ENCODE measurements at regions not wholly inside any gene's neighbourhood (a gene's known extent, or its start where the extent isn't known, plus 50 kb on each side); places are given as distances from the start of the nearest gene placed in this dataset.
"Not testable (repeated sequence)": the region's sequence is repeated elsewhere in the genome, so short reads cannot be mapped to it uniquely, and the experiment has no call there.

DNA sequence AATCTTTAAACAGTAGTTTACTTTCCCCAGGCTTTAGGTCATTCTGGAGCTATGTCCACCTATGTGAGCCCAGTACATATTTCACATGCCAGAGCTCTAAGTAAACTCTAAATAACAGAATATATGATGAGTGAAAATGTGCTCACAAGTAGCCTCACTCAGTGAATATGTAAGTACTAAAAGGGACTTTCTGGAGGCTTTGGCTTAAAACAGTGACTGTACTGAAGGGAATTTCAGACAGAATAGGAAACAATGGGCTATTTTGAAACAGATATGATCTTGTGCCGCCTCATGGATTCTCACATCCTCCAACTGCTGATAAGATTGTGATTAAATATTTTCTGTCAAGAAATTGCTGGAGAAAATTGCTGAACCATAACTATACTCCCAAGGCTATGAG, 747.9 kb downstream of the SOCS6 start:
- FAIRE-seq: no peak
- no peak for DNase-seq (ENCODE audit: insufficient read length, low spot score)

DNA sequence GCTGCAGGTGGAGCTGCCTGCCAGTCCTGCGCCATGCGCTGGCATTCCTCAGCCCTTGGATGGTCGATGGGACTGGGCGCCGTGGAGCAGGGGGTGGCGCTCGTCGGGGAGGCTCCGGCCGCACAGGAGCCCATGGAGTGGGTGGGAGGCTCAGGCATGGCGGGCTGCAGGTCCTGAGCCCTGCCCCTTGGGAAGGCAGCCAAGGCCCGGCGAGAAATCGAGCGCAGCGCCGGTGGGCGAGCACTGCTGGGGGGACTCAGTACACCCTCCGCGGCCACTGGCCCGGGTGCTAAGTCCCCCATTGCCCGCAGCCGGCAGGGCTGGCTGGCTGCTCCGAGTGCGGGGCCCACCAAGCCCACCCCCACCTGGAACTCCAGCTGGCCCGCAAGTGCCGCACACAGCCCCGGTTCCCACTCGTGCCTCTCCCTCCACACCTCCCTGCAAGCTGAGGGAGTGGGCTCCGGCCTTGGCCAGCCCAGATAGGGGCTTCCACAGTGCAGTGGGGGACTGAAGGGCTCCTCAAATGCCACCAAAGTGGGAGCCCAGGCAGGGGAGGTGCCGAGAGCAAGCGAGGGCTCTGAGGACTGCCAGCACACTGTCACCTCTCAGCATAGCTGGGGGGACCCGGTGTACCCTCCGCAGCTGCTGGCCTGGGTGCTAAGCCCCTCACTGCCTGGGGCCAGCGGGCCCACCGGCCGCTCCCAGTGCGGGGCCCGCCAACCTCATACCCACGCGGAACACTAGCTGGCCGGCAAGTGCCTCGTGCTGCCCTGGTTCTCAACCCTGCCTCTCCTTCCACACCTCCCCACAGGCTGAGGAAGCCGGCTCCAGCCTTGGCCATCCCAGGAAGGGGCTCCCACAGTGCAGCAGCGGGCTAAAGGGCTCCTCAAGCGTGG, 742.7 kb downstream of the SOCS6 start:
- FAIRE-seq: not testable (repeated sequence)

DNA sequence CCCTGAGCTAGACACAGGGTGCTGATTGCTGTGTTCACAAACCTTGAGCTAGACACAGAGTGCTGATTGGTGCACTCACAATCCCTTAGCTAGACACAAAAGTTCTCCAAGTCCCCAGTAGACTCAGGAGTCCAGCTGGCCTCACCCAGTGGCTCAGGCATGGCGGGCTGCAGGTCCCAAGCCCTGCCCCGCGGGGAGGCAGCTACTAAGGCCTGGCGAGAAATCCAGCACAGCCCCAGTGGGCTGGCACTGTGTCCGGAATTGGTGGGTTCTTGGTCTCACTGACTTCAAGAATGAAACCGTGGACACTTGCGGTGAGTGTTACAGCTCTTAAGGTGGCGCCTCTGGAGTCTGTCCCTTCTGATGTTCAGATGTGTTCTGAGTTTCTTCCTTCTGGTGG, 741.2 kb downstream of the SOCS6 start:
- DNase-seq (ENCODE audit: insufficient read length, low spot score); FAIRE-seq: not testable (repeated sequence)

More for the DNA sequence above, 742.7 kb downstream of the SOCS6 start:
- DNase-seq (ENCODE audit: insufficient read length, low spot score): not testable (repeated sequence)

DNA sequence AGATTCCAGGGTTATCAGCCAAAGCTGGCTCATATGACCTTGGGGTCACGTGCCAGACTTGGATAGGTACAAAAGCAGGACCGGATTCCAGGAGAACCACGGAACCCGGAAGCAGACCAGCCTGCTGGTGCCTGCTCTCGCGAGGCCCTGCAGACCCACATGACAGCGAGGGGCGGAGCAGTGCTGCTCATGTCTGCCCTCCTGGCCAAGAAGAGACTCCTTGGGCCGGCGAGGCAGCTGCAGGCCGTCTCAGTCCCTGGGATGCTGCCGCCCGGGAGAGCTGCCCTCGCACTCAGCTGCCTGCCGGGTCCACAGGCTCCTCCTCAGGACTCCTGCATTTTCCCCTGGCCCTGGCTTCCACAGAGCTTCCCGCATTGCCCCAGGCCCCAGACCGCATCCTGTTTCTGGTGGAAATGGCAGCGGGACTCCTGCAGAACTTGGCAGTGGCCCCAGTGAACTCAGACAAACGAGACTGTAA, 739.5 kb downstream of the SOCS6 start:
- FAIRE-seq (no peak), DNase-seq (ENCODE audit: insufficient read length, low spot score) (no peak)

DNA sequence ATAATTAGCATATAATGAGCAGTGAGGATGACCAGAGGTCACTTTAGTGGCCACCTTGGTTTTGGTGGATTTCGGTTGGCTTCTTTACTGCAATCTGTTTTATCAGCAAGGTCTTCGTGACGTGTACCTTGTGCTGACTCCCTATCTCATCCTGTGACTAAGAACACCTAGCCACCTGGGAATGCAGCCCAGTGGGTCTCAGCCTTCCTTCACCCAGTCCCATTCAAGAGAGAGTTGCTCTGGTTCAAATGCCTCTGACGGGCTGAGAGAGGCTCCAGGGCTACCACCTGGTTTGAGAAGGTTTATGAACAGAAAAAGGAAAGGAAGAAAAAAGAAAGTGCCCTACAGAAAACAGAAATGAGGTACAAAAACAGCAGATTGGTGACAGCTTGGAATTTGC, 738.7 kb downstream of the SOCS6 start:
- FAIRE-seq (no peak), DNase-seq (ENCODE audit: insufficient read length, low spot score) (no peak)

DNA sequence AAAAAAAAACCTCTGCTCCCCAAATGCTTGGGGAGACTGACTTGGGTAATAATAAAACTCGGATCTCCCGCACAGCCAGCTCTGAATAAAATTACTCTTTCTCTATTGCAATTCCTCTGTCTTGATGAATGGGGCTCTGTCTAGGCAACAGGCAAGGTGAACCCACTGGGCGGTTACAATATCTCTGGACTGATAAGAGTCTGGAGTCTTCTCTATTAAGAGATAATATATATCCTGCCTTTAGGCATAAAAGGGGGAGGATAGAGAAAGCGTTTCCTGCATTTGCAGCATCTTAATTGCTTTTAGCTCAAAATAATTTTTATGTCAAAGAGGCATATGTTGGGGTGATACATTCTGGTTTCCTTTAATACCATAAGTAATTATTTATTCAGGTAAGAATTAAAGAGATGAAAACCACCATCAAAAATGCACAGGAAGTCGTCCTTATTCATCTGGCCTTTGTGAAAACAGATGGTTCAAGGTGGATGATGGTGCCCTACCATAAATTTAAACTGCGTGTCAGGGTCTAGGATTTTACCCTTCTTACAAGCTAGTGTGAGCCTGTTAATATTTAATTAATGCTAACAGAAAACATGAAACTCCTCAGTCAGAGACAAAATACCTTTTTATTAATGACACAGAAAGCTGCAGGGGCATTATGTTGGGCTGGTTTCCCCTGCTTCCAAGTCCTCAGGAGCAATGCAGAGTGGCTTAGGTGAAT, 736.8 kb downstream of the SOCS6 start:
- FAIRE-seq (no peak), DNase-seq (ENCODE audit: insufficient read length, low spot score) (no peak)

DNA sequence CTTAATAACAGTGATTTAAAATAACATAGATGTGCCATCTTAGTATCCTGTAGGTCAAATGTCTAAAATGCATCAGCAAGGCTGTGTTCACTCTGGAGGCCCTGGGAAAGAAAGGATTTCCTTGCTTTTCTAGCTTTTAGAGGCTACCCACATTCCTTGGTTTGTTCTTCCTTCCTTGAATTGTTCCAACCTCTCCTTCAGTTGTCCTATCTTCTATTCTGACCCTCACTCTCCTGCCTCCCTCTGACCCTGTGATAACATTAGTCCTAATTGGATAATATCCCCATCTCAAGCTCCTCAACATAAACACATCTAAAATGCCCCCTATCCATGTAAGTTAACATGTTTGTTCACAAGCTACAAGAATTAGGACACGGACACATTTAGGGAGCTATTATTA, 733.5 kb downstream of the SOCS6 start:
- FAIRE-seq (no peak), DNase-seq (ENCODE audit: insufficient read length, low spot score) (no peak)

DNA sequence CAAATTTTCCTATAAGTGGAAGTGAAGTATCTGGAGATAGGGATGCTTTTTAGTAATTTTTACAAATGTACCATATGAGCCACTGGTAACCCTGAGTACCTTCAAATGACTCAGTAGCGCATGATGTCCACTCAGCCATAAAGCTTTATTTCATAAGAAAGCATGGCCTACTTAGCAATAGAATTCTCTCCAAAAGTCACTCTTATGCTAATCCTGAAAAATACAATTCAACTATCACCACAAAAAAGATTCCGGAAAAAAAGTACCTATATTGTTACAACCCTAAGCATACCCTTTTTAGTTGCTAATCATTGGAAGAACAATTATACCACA, 732.2 kb downstream of the SOCS6 start:
- DNase-seq (ENCODE audit: insufficient read length, low spot score): no peak
- no peak for FAIRE-seq

DNA sequence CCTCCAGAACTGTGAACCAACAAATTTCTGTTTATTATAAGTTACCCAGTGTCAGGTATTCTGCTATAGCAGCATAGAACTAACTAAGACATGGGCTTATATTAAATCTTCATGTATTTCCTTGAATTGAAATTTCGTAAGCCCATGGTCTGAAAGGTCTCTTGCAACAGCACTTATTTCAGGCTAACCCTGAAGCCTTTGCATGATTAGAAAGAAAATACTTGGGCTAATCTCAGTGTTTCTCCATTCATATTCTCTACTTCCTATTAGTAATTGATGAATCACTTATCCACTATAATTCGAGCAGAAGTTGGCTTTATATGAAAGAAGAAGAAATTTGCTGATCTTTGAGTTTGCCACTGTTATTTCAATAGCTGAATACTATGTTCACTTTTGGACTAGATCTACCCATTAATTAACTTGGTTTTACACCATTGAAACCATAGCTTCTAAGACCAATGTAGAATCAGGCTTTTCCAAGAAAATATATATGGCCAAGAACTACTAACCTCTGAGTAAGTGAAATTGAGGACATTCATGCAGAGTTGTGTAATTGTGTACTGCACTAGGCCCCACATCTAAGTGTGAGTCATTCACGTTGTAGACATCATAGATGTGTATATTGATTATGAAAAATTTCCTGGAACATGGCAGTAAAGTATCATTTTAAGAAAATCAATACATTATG, 731.6 kb downstream of the SOCS6 start:
- no peak for FAIRE-seq
- no peak for DNase-seq (ENCODE audit: insufficient read length, low spot score)

DNA sequence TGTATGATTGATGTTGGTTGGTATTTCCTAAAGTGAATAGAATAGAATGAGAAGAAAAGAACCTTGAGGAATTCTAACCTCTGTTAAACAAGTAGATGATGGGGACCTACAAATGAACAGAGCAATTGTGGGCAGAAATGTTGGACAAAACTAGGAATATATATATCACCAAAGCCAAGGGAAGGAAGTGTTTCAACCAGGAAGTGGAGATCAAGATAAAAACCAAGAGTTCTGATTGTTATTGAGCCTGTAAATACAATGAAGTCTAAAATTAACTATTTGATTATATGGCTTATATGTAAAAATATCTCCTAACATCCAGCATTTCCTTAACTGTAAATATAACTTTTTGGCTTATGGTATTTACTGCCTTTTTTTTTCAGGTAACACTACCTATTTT, 730.0 kb downstream of the SOCS6 start:
- FAIRE-seq (no peak), DNase-seq (ENCODE audit: insufficient read length, low spot score) (no peak)

DNA sequence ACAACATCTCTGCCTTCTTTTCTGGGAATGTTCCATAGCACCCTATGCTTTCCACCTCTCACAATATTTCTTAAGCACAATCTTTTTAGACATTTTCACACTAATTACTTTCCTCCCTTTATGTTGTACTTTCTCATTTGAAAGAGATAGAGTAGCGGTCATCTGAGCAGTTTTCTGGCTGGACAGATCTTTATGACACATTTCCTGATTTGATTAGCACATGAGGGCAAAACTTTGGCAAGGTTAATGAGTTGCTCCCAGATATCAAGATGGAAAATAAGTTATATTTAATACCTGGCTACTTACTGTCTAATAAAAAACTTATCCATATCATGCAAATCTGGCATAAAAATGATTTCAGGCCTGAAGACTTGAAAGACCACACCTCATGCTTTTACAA, 723.9 kb downstream of the SOCS6 start:
- DNase-seq (ENCODE audit: insufficient read length, low spot score): no peak
- FAIRE-seq: no peak

DNA sequence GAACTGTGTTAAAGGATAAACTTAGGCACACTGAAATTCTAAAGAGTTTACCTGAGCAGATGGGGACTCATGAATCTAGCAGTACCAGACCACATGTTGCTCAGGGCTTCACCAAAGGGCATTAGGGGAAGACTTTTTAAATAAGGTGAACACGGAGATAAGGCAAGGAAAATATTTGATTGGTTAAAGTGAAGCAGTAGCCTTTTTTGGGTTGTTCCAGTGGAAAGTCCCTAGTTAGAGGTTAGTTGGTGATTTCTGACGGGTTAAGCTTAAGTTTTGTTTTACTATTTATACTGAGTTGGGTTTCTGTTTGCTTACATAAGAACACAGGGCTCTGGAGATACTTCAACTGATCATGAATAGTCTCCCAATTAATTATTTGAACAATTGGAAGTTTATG, 722.5 kb downstream of the SOCS6 start:
- DNase-seq (ENCODE audit: insufficient read length, low spot score) (no peak), FAIRE-seq (no peak)

DNA sequence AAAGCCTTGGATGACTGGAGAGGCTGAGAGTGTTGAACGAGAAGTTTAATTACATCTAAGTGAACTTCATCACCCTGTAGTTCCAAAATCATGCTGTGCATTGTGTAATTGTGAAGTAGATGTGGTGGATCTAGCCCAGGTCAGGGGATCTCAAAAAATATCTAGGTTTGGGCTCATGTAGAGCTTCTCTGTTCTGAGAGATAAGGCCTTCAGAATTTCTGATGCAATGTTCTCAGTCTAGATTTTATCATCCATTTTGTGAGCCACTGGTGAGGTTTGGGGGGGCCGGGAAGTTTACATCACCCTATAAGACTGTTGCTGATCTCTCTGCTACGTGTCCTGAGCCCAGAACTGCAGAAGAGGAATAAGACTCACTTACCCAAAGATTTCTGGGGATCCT, 719.4 kb downstream of the SOCS6 start:
- no peak for FAIRE-seq
- DNase-seq (ENCODE audit: insufficient read length, low spot score): no peak

DNA sequence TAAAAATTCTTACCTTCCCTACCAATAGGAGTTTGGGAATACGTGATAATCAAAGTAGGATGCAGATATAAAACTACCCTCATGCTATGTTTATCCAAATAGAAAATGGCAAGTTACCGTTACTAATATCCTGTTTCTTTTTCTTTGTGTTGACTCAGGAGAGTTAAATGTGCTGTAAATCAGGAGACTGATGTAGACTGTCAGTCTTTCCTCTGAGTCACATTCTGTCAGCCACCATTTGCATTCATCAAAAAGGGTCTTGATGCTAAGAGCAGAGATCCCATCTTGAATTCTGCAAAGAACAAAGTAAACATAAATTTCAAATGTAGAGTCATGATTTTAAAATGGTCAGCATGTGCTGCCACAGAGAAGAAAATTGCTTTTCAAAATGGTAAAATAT, 712.8 kb downstream of the SOCS6 start:
- FAIRE-seq (no peak), DNase-seq (ENCODE audit: insufficient read length, low spot score) (no peak)

DNA sequence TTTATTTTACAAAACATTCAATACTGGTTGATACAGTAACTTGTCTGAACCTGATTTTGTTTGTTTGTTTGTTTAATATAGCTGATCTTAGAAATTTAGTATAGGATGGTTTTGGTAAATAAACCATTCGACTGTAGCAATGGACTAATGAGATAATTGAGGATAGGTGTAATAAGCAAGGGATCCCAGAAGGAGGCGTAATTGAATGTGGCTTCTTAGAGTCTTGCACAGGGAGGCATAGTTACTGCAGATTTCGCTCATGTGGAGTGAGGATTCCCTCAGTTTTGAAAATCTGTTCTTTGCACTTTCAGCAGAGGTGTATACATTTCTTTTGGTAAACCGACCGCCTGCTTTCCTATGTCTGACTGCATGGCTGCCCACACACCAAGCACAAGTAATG, 709.6 kb downstream of the SOCS6 start:
- DNase-seq (ENCODE audit: insufficient read length, low spot score) (no peak), FAIRE-seq (no peak)

DNA sequence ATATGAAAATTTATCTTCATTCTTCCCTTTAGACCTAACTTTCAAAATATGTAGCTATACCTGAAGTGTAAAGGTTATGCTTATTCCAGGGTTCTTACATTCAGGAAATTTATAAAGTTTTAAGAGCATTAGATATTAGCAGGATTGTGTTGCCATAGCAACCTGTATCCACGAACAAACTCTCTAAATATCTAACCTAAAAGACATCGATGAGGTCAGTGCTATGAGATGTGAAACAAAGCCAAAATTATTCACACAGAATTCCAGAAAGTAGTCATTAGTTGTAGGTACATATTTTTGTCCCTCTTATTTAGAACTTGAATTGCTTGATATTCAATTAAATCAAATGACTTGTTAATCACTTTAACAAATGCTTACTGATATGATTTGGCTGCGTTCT, 705.3 kb downstream of the SOCS6 start:
- FAIRE-seq (no peak), DNase-seq (ENCODE audit: insufficient read length, low spot score) (no peak)

DNA sequence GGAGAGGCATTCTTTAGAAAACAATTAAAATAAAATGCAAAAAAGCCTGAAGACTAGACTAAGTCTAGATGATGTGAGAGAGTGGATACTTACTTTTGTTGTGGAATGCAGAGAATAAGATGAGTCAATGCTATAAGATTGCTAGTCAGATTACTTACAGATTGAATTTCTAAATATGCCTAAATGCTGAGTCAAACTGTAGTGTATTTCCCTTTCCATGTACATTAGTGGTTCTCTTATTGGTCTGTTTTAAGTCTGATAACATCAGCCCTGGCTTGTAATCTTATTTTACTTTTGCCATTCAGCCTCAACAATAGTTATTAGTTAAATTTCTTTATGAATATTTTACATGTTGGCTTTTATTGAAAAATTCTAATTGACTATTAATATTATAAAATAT, 702.7 kb downstream of the SOCS6 start:
- FAIRE-seq: no peak
- no peak for DNase-seq (ENCODE audit: insufficient read length, low spot score)

DNA sequence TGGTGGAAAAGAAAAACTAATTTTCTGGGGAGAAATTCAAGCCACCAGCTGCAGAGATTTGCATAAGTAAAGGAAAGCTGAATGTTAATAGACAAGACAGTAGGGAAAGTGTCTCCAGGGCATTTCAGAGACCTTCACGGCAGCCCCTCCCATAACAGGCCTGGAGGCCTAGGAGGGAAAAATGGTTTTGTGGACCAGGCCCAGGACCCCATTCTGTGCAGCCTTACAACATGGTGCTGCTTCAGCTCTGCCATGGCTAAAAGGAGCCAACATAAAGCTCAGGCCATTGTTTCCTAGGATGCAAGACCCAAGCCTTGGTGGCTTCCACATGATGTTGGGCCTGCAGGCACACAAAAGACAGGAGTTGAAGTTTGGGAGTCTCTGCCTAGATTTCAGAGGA, 697.1 kb downstream of the SOCS6 start:
- FAIRE-seq (no peak), DNase-seq (ENCODE audit: insufficient read length, low spot score) (no peak)

DNA sequence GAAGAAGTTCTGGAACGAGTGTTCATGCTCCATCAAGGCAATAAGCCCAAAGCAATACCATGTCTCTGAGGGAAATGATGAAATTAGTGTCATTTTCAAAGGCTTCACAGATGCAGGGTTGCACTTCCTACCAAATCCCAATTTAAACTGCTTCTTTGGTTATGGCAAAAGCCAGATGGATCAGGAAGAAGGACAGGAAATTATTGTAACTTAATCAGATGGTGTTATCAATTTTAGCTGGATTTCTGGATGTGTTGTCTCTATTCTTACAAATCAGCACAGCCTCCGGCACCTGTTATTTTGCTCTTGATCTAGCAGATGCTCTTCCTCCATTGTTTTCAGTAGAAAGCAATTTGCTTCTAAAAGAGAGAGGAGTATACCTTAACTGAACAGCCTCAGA, 693.4 kb downstream of the SOCS6 start:
- FAIRE-seq: no peak
- no peak for DNase-seq (ENCODE audit: insufficient read length, low spot score)

DNA sequence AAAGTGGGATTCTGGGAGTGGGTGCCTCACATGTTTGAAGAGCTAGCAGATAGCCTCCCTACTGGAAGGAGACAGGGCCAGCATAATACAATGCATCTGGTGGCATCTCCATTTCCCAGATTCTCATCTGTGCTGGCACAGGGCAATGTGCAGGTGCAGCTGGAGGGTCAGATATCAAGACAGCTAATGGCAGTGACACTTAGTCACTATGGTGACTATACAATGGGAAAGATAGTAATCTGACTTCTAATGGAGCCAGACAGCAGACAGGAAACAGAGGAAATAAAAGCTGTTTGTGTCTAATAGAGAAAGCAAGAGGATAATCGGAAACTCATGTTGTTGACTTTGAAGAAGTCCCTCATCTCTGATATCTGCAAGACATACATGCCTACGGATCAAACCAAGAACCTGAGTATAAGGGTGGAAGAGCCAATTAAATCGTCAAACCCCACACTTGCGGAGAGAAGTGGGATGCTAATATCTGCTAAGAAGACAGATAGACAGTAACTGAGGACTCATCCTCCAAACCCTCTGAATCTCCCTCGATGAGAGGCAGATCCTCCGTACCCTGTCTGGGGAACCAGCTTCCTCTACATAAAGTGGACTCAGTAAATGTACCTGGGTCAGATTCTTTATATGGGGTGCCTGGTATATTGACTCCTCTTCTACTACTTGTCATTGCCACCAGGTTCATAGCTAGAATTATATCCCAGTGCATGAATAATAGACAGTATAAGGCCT, 692.7 kb downstream of the SOCS6 start:
- FAIRE-seq (no peak), DNase-seq (ENCODE audit: insufficient read length, low spot score) (no peak)

DNA sequence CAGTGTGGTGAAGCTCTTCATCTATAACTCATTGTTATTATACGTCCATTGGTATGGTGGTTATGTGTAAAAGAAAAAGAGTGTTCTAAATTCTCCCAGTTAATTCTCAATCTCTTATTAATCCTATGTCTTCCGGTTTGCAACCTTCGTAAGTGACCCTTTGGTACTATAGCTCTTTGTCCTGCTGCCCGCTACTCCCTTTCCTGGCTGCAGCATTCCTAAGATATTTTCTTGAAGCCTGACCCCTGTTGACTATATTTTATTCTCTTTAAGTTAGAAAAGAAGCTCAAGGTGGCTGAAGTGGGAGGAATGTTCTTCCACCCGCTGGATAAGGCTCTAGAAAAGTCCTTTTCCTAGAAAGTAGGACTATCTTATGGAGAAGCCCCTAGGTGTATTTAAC, 684.8 kb downstream of the SOCS6 start:
- no peak for DNase-seq (ENCODE audit: insufficient read length, low spot score)
- FAIRE-seq: no peak
